HG03097 (cell line): ENCODE measurements at regions not wholly inside any gene's neighbourhood (a gene's known extent, or its start where the extent isn't known, plus 50 kb on each side); places are given as distances from the start of the nearest gene placed in this dataset.
A peak's percentile ranks its signal among the peaks of the same experiment; 100 is the strongest.
"Not testable (repeated sequence)": the region's sequence is repeated elsewhere in the genome, so short reads cannot be mapped to it uniquely, and the experiment has no call there.

Source experiments
- ATAC-seq: cut with Tn5 transposase; IDR thresholded peaks from one replicate; pipeline ENCODE4 v1.9.1; 2021; ENCODE audit not compliant: unreplicated experiment, low FRiP score

DNA sequence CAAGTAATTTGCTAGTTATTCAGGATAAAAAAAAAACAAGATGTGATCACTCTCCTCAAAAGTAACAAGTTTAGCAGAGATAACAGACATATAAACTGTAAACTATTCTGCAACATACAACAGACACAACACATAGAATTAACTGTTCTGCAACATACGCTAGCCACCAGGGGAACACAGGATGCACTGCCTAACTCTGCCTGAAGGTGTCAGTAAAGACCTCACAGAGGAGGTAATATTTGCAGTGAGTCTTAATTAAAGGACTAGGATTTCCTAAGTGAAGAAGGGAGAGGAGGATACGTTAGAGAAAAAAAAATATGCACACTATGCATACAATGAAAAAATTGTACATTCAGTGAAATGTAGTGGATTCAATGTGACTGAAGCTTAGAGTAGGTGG, 129.6 kb downstream of the NBPF8 start:
- ATAC-seq = peak; percentile 69

DNA sequence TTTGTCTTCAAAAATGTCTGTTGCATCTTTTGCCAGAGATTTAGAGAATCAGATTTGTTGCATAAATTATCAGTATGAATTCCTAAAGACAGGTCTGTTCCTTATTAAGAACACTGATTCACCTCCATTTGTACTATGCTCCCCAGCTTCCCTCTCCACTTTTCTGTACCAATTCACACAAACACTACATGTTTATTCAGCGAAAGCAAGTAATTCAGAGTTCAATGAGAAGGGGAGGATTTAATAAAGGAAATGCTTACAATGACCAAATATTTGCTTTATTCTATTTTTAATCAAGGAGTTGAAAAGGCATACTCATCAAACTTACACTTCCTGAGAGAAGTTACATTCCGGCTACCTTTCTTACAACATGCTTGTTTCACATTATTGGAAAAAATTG, 135.5 kb downstream of the NBPF8 start:
- ATAC-seq = not testable (repeated sequence)

DNA sequence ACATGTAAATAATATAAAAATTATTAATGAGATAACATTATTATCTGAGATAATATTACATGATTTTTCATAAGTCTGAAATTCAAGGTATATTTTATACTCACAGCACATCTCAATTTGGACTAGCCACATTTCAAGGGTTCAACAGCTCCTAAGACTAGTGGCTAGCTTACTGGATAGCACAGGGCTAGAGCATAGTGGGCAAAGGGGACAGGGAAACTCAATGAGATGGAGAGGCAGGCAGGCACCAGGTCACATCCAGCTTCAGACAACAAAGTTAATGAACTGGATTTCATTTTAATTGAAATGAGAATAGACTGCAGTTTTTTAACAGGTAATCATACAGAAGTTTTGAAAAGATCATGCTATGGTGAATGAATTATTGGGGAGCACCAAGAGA, 137.4 kb downstream of the NBPF8 start:
- ATAC-seq = not testable (repeated sequence)

DNA sequence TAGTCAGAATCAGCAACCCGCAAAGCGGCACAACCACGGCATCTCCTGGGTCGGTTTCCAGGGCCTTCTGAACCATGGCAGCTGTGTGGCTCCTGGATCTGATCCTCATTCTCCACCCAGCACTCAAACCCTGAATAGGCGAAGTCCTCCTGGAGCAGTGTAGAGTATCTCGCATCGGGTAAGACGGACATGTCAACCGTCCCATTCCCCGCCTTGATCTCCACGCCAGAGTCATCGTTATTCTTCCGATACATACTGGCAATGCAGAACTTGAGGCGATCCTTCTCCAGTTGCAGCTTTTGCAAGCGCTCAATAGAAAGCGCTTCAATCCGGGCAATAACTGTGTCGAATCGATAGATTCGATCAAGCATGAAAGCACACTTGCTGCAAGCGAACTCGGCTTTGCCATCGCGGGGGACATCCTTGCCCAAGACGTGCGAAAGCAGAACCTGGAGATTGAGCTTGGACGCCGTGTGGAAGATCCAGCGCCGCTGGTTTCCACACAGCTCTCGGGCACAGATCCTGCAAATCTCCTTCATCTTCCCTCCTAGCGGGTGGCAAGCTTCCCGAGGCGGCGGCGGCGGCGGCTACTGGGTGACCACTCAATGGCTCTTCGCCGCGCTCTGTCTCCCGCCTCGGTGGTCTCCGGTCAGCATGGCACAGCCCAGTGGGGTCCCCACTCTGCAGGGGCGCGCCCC, 142.9 kb downstream of the NBPF8 start:
- not testable (repeated sequence) for ATAC-seq

DNA sequence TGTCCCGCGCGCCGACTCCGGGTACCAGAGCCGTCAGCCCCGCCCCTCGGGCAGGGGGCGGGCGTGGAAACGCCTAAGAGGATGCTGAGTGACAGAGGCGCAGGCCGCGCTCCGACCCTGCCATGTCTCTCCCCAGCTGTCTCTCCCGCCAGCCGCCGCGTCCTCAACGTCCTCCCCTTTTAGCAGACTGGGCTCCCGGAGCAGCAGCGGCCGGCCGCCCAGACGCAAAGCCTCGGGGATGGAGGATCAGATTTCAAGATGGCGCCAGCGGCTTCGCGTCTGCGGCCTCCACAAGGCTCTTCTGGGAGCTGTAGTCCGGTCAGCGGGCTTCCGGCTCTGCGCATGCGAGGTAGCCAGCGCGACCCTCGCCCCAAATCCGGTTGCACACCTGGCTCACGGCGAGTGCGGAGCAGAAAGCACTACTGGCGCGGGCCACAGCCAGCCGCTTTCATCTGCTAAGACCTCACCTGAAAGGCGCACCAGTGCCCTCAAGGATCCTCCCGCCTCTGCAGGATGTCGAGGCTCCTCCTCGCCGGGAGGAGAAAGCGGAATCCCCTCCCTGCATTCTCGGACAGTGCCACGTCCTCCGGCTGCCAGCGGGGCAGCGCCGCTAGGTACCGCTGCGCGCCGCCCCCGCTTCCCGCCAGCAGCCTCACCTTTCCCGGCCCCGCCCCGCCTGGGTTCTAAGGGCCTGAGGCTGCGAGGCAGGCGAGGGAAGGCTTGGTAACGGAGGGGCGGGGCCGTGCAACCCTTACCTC, 143.6 kb downstream of the NBPF8 start:
- peak; percentile 72 for ATAC-seq

GRCh38 chr1:120561767-120562166, 146.9 kb downstream of the NBPF8 start:
- not testable (repeated sequence) for ATAC-seq

- ATAC-seq = not testable (repeated sequence)
These were observed 150.6 kb downstream of the NBPF8 start for GRCh38 chr1:120565396-120565795.

DNA sequence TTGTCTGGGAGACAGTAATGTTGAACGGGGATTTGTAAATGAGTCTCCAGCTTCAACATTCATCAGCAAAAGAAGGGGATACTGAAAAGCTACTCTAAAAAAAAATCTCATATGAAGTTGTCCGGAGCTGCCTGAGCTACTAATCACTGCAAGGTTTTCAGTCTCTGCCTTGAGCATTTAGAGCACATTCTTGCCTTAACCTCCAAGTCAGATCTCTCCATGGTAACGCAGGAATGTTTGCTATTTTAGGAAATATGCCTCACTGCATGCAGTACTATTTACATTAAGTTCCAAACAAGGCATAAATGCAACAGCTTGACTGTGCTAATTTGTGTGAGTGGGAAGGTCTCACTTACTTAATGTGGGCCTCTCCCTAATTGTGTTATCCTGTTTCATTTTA, 152.8 kb downstream of the NBPF8 start:
- not testable (repeated sequence) for ATAC-seq

GRCh38 chr1:120575201-120575600, 148.5 kb upstream of the NBPF26 start:
- not testable (repeated sequence) for ATAC-seq

GRCh38 chr1:120582135-120582534, 141.6 kb upstream of the NBPF26 start:
- not testable (repeated sequence) for ATAC-seq

GRCh38 chr1:120586053-120586452, 137.7 kb upstream of the NBPF26 start:
- not testable (repeated sequence) for ATAC-seq

- ATAC-seq = not testable (repeated sequence)
These were observed 134.9 kb upstream of the NBPF26 start for GRCh38 chr1:120588811-120589210.

GRCh38 chr1:120591774-120592173, 132.0 kb upstream of the NBPF26 start:
- not testable (repeated sequence) for ATAC-seq

- ATAC-seq = not testable (repeated sequence)
These were observed 130.8 kb upstream of the NBPF26 start for GRCh38 chr1:120592943-120593342.

DNA sequence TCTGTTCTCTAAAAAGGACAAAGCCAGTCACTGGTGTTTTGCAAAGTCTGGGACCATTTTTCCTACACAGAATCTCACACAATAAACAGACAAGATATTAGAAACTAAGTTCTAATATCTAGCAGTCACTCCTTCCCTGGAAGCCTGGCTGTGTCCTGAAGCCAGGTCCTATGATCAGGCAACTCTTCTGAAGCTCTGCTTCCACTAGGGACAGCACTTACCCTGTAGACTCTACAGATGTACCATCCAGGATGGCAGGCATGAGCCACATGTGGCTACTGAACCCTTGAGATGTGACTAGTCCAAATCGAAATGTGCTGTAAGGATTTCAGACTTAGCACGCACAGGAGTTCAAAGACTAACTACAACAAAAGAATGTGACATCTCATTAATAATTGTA, 130.1 kb upstream of the NBPF26 start:
- not testable (repeated sequence) for ATAC-seq

DNA sequence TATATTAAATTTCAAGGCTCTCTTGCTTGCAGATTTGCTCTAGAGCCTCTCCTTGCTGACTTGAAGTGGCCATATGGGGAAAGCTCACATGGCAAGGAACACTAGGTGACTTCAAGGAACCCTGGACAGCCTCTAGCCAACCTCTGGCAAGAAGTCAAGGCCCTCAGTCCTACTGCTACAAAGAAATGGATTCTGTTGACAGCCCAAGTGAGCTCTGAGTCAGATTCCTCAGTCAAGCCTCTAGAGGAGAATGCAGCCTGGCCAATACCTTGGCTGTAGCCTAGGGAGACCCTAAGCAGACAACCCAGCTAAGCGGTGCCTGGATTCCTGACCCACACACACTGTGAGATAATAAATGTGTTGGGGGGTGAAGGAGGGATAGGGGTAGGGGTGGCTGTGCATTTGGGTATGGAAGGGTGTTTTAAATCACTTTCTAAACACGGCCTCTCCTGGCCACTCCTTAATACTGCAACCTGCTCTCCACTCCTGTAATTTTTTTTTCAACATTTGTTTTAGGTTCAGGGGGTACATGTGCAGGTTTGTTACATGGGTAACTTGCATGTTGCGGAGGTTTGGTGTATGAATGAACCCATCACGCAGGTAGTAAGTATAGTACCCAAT, 125.3 kb upstream of the NBPF26 start:
- not testable (repeated sequence) for ATAC-seq

DNA sequence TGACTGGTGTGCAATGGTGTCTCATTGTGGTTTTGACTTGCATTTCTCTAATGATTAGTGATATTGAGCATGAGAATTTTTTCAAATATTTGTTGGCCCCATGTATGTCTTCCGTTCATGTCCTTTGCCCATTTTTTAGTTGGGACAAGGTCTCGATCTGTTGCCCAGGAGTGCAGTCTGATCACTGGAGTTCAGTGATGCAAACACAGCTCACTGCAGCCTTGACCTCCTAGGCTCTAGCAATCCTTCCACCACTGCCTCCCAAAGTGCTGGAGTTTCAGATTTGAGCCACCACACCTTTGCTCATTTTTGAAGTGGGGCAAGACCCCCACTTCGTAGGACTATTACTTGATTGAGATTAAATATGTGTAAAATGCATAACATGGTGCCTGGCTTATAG, 124.2 kb upstream of the NBPF26 start:
- ATAC-seq = not testable (repeated sequence)

GRCh38 chr1:120600442-120601041, 123.2 kb upstream of the NBPF26 start:
- ATAC-seq = not testable (repeated sequence)

DNA sequence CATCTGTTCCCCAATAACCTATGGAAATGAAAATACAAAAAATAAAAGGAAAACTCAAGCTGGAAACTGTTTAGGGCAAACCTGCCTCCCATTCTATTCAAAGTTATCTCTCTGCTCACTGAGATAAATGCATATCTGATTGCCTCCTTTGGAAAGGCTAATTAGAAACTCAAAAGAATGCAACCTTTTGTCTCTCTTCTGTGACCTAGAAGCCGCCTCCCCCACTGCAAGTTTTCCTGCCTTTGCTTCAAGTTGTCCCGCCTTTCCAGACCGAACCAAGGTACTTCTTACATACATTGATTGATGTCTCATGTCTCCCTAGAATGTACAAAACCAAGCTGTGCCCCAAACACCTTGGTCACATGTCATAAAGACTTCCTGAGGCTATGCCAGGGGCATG, 115.9 kb upstream of the NBPF26 start:
- ATAC-seq = not testable (repeated sequence)

- ATAC-seq = not testable (repeated sequence)
These were observed 115.3 kb upstream of the NBPF26 start for GRCh38 chr1:120608314-120609014.
